ENCODE measurements at regions not wholly inside any gene's neighbourhood (a gene's known extent, or its start where the extent isn't known, plus 50 kb on each side); places are given as distances from the start of the nearest gene placed in this dataset.

- no peak for DNase-seq (ENCODE audit: low read depth)
These were observed 360.4 kb downstream of the RPS24 start for GRCh38 chr10:78394047-78394446.

GRCh38 chr10:78395162-78395561 is 361.5 kb downstream of the RPS24 start:
- no peak for DNase-seq (ENCODE audit: low read depth)

- no peak for DNase-seq (ENCODE audit: low read depth)
These were observed 363.1 kb downstream of the RPS24 start for GRCh38 chr10:78396754-78397153.

- no peak for DNase-seq (ENCODE audit: low read depth)
These were observed 364.1 kb downstream of the RPS24 start for GRCh38 chr10:78397786-78398185.

GRCh38 chr10:78398382-78398781 is 364.7 kb downstream of the RPS24 start:
- DNase-seq (ENCODE audit: low read depth): no peak

- no peak for DNase-seq (ENCODE audit: low read depth)
These were observed 368.1 kb downstream of the RPS24 start for GRCh38 chr10:78401624-78402367.

GRCh38 chr10:78402591-78402990 is 368.9 kb downstream of the RPS24 start:
- DNase-seq (ENCODE audit: low read depth): no peak

GRCh38 chr10:78403781-78404180 is 370.1 kb downstream of the RPS24 start:
- no peak for DNase-seq (ENCODE audit: low read depth)

- no peak for DNase-seq (ENCODE audit: low read depth)
These were observed 370.6 kb downstream of the RPS24 start for GRCh38 chr10:78404296-78404695.

- DNase-seq (ENCODE audit: low read depth): no peak
These were observed 371.6 kb downstream of the RPS24 start for GRCh38 chr10:78405231-78405630.

GRCh38 chr10:78405736-78406135 is 372.1 kb downstream of the RPS24 start:
- no peak for DNase-seq (ENCODE audit: low read depth)

GRCh38 chr10:78406648-78407008 is 373.0 kb downstream of the RPS24 start:
- DNase-seq (ENCODE audit: low read depth): no peak

GRCh38 chr10:78407009-78407711 is 373.5 kb downstream of the RPS24 start:
- peak; percentile 59 for DNase-seq (ENCODE audit: low read depth)

- no peak for DNase-seq (ENCODE audit: low read depth)
These were observed 374.3 kb downstream of the RPS24 start for GRCh38 chr10:78407966-78408365.

- no peak for DNase-seq (ENCODE audit: low read depth)
These were observed 375.2 kb downstream of the RPS24 start for GRCh38 chr10:78408671-78409472.

GRCh38 chr10:78410046-78410965 is 376.6 kb downstream of the RPS24 start:
- no peak for DNase-seq (ENCODE audit: low read depth)

- no peak for DNase-seq (ENCODE audit: low read depth)
These were observed 378.1 kb downstream of the RPS24 start for GRCh38 chr10:78411716-78412115.

- no peak for DNase-seq (ENCODE audit: low read depth)
These were observed 378.9 kb downstream of the RPS24 start for GRCh38 chr10:78412605-78413004.

GRCh38 chr10:78413076-78414055 is 379.7 kb downstream of the RPS24 start:
- no peak for DNase-seq (ENCODE audit: low read depth)

- DNase-seq (ENCODE audit: low read depth): no peak
These were observed 380.7 kb downstream of the RPS24 start for GRCh38 chr10:78414380-78414779.

GRCh38 chr10:78415111-78415510 is 381.4 kb downstream of the RPS24 start:
- no peak for DNase-seq (ENCODE audit: low read depth)

All from stimulated activated CD4-positive, alpha-beta T cell treated with anti-CD3 and anti-CD28 coated beads, Interleukin-2, amount 100 ng/mL, for 4 hours (primary cell).